ENCODE measurements at regions not wholly inside any gene's neighbourhood (a gene's known extent, or its start where the extent isn't known, plus 50 kb on each side); places are given as distances from the start of the nearest gene placed in this dataset.
"Not testable (repeated sequence)": the region's sequence is repeated elsewhere in the genome, so short reads cannot be mapped to it uniquely, and the experiment has no call there.

GRCh38 chr10:123323884-123324283, 169.7 kb downstream of the BUB3 start:
- DNase-seq = no peak

GRCh38 chr10:123325663-123326190, 171.5 kb downstream of the BUB3 start:
- no peak for DNase-seq

DNA sequence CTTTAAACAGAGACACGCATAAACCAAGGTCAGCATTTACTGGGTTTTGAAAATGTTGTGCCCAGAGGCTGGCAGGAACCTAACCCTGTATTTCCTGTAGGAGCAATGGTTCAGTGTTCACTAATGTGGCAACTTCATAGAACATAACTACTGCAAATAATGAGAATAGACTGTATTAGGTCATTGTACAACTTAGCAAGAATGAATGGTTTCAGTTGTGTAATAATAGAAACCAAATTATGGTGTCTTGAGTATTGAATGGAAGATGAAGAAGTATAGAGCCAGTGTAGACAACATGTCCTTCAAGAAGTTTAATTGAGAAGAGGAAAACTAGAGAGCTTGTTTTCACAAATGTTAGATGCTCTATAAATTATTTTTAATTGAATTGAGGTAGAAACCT, 172.5 kb downstream of the BUB3 start:
- DNase-seq = no peak

GRCh38 chr10:123327450-123327849, 173.2 kb downstream of the BUB3 start:
- DNase-seq = no peak

GRCh38 chr10:123327896-123328295, 173.7 kb downstream of the BUB3 start:
- no peak for DNase-seq

GRCh38 chr10:123331438-123331837, 177.2 kb downstream of the BUB3 start:
- DNase-seq = no peak

- DNase-seq = no peak
Measured at GRCh38 chr10:123346581-123346980, 192.4 kb downstream of the BUB3 start.

DNA sequence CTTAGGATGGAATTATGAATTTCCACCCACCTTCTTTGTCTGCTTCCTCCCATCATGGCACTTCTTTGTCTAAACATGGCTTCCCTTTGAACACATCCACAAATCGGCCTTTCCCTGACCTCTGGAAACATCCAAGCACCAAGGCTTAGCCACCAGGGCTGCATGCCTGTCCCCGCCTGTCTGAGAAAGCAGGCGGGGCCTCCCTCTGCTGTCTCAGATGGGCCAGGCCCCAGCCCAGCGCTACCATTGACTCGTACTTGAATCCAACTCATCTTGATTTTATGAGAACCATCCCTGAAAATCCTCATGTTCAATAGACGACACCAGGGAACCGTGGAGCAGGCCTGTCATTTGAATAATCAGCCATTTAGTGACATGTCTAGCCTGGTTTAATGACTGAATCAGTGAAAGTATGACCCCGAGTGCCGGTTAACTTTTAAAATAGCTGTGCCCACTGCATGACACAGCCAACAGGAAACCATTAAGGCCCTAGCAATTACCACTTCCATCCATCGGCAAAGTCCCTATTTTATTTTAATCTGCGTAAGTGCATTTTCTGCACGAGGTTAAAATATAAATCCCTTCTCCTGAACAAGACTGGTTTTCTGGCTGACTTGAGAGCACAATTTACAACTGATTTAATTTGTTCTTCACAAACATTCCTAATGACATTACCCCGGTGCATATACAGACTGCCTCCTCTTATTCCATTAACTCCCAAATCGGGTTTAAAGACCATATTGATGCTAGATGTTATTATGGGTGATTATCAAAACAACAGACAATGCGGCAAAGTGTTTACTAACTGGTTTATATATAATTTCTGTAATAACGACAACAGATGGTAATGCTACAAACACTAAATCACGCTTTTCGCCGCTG, 194.7 kb downstream of the BUB3 start:
- no peak for DNase-seq

- DNase-seq = no peak
Measured at GRCh38 chr10:123351715-123352114, 197.5 kb downstream of the BUB3 start.

- no peak for DNase-seq
Measured at GRCh38 chr10:123354521-123354920, 200.3 kb downstream of the BUB3 start.

- no peak for DNase-seq
Measured at GRCh38 chr10:123355748-123356481, 201.7 kb downstream of the BUB3 start.

GRCh38 chr10:123356799-123357198, 202.6 kb downstream of the BUB3 start:
- DNase-seq = no peak

DNA sequence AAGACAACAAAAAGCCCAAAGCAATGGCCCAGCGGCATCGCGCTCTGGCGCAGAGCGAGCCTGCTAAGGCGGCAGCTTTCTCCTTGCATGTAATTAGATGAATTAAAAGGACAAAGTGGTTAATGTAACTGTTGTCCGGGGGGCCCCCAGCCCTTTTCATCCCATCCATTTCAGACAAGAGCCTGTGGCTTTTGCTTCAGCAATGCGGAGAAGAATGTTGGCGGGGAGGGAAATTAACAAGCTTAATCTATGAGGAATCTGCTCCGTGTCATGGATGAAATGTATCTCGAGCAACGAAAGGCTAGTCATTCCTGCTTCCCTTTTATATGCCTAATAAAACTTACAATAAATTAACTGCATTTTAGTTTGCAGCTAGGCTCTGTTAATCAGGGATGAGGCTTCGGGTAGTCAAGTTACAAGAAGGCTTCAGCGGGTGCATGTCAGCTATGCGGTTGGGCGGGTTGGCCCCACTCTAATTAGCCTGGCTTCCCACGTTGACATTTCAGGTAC, 203.3 kb downstream of the BUB3 start:
- no peak for DNase-seq

GRCh38 chr10:123359539-123359938, 205.3 kb downstream of the BUB3 start:
- DNase-seq = no peak

GRCh38 chr10:123361832-123362231, 207.6 kb downstream of the BUB3 start:
- no peak for DNase-seq

DNA sequence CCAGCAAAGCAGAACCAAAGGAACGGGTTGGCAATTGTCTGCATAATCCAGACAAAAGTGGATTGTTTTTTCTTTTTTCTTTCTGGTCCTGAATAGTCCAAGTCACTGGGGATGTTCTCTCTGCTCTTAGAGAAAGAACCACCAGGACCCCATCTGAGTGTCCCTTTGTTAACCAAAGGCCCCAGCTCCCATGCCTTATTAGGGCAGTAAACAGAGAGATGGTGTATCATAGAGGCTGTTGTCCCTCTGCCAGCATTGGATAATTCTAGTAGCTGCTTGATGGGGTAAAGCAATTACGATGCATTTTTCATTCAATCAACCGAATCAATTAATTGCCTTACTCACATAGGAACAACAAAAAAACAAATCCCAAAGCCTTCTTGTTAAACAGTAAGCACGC, 213.0 kb downstream of the BUB3 start:
- no peak for DNase-seq

GRCh38 chr10:123371626-123372025, 217.4 kb downstream of the BUB3 start:
- not testable (repeated sequence) for DNase-seq

DNA sequence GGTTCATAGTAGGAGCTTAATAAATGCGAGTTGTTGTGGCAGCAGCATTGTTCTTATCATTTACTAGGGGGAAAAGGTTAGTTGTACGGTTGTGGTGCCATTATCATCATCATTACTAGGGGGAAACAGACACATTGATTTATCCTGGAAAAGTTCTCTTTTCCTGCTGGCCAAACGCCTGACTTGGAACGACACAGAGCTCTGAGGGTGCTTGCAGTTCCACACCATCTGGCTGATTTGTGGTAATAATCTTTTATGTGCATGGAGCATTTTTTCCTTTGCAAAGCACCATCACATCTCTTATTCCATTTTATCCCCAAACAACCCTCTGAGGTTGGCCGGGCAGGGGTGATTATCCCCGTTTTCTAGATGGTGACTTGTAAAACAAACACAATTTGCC, 219.4 kb downstream of the BUB3 start:
- DNase-seq = no peak

- no peak for DNase-seq
Measured at GRCh38 chr10:123375097-123375496, 220.9 kb downstream of the BUB3 start.

GRCh38 chr10:123375738-123376137, 221.5 kb downstream of the BUB3 start:
- DNase-seq = no peak

- no peak for DNase-seq
Measured at GRCh38 chr10:123377883-123378282, 223.7 kb downstream of the BUB3 start.

DNA sequence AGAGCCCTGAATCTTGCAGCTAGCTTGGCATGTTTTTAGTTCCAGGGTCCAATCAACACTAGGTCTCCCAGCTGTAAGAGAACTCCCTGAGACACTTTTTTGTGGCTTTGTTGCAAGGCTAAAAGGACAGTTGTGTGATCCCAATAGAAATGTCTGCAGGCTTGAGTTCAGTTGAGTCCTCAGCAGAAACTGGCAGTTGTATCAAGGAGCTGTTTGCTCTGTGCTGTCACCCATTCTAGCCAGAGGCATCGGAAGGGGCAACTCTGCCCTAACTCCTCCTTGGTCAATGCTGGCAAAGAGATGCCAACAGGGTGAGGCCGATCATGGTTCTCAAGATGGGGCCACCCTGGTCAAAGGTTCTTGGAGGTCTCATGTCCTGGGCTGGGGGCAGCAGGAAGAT, 224.1 kb downstream of the BUB3 start:
- DNase-seq = no peak

- no peak for DNase-seq
Measured at GRCh38 chr10:123379156-123379555, 225.0 kb downstream of the BUB3 start.
